OCI-LY3 (cell line): ENCODE measurements at regions not wholly inside any gene's neighbourhood (a gene's known extent, or its start where the extent isn't known, plus 50 kb on each side); places are given as distances from the start of the nearest gene placed in this dataset.

ENCODE experiments used
- H2AFZ ChIP-seq: fragments of 200-600, 300-600 bp; shearing (Covaris generic); 2 replicates; pipeline ENCODE4 v1.6.0; 2014; ENCODE audit warnings: antibody characterized with exemption, low read depth, low read length
- H3K27ac ChIP-seq: fragments of 200-600, 300-600 bp; sonication (generic); 2 replicates; pipeline ENCODE4 v1.5.1; 2014; ENCODE audit warnings: mild to moderate bottlenecking, low read length, moderate library complexity, mixed read lengths
- H3K27me3 ChIP-seq: fragments of 200-600, 300-600 bp; sonication (generic); 2 replicates; pipeline ENCODE4 v1.6.1; 2014; ENCODE audit warnings: low read depth, low read length, mixed read lengths
- H3K36me3 ChIP-seq: fragments of 200-600, 300-600 bp; sonication (generic); replicated peaks from 2 replicates; pipeline ENCODE3; 2014; ENCODE audit warnings: low read depth, low read length, mixed read lengths
- H3K4me1 ChIP-seq: fragments of 300-600, 200-600 bp; sonication (generic); 2 replicates; pipeline ENCODE4 v1.6.1; 2014; ENCODE audit warnings: low read length, mixed read lengths
- H3K4me2 ChIP-seq: fragments of 200-600, 300-600 bp; sonication (generic); 2 replicates; pipeline ENCODE4 v1.6.1; 2014; ENCODE audit warnings: low read length, mixed read lengths
- H3K4me3 ChIP-seq: fragments of 300-600, 200-600 bp; sonication (generic); 2 replicates; pipeline ENCODE4 v1.5.1; 2014; ENCODE audit warnings: antibody characterized with exemption, mild to moderate bottlenecking, low read length, moderate library complexity
- H3K79me2 ChIP-seq: fragments of 300-600, 200-600 bp; shearing (Covaris generic); 2 replicates; pipeline ENCODE4 v1.6.1; 2014; ENCODE audit warnings: mild to moderate bottlenecking, low read length, mixed read lengths
- H3K9ac ChIP-seq: fragments of 300-600, 200-600 bp; shearing (Covaris generic); 2 replicates; pipeline ENCODE4 v1.6.0; 2014; ENCODE audit warnings: mild to moderate bottlenecking, low read length, moderate library complexity
- H3K9me3 ChIP-seq: fragments of 200-600, 300-600 bp; shearing (Covaris generic); 2 replicates; pipeline ENCODE4 v1.6.1; 2014; ENCODE audit warnings: low read length, mixed read lengths; ENCODE audit not compliant: insufficient read depth
- H4K20me1 ChIP-seq: fragments of 200-600, 300-600 bp; sonication (generic); 2 replicates; pipeline ENCODE4 v1.6.1; 2016; ENCODE audit warnings: low read length, mixed read lengths; ENCODE audit not compliant: insufficient read depth
- CTCF ChIP-seq: fragments of 200-600, 300-600 bp; sonication (generic); IDR thresholded peaks from 2 replicates; pipeline ENCODE4 v1.5.1; 2014; ENCODE audit warnings: antibody characterized with exemption, low read length, low read depth
- EZH2phosphoT487 ChIP-seq: fragments of 200-600 bp; shearing (Covaris generic); IDR thresholded peaks from 2 replicates; pipeline ENCODE4 v1.6.1; 2018; ENCODE audit warnings: antibody characterized with exemption, mixed run types, low read depth

- Histone ChIP-seq H3K9ac (no peak overlapping the region), H3K4me3 (no peak overlapping the region), H3K27me3 (no peaks in the 10 kb centered on the region), H3K36me3 (no peaks in the 10 kb centered on the region), H4K20me1 (no peaks in the 10 kb centered on the region), H3K27ac (no peak overlapping the region), H3K9me3 (no peaks in the 10 kb centered on the region), H2AFZ (no peak overlapping the region), H3K4me2 (no peak overlapping the region), H3K79me2 (no peaks in the 10 kb centered on the region), H3K4me1 (peaks cover 11% of the 10 kb centered on the region)
- TF ChIP-seq CTCF = no peak
- TF ChIP-seq EZH2phosphoT487 = no peak
Observed at GRCh38 chr11:28459912-28460311, 351.7 kb downstream of the METTL15 start.

- Histone ChIP-seq H3K27ac (no peak overlapping the region), H3K9ac (no peak overlapping the region)
Observed at GRCh38 chr11:28457481-28458065, 349.4 kb downstream of the METTL15 start.

GRCh38 chr11:28448186-28448585 is 340.0 kb downstream of the METTL15 start:
- no peaks in the 10 kb centered on the region for H3K4me1 ChIP-seq
- TF ChIP-seq CTCF = no peak
- no peak for TF ChIP-seq EZH2phosphoT487
- H3K27ac ChIP-seq = no peak overlapping the region
- H4K20me1 ChIP-seq = no peaks in the 10 kb centered on the region
- no peak overlapping the region for H3K4me2 ChIP-seq
- H3K9me3 ChIP-seq = no peaks in the 10 kb centered on the region
- H2AFZ ChIP-seq = no peak overlapping the region
- H3K4me3 ChIP-seq = no peak overlapping the region
- no peaks in the 10 kb centered on the region for H3K79me2 ChIP-seq
- no peaks in the 10 kb centered on the region for H3K36me3 ChIP-seq
- H3K9ac ChIP-seq = no peak overlapping the region
- no peaks in the 10 kb centered on the region for H3K27me3 ChIP-seq

More at GRCh38 chr11:28457481-28458065, 349.4 kb downstream of the METTL15 start:
- TF ChIP-seq EZH2phosphoT487 = no peak
- no peak for TF ChIP-seq CTCF
- no peaks in the 10 kb centered on the region for H3K36me3 ChIP-seq
- H3K4me3 ChIP-seq = no peak overlapping the region
- H3K79me2 ChIP-seq = no peaks in the 10 kb centered on the region
- H3K27me3 ChIP-seq = no peaks in the 10 kb centered on the region
- no peak overlapping the region for H3K4me2 ChIP-seq
- no peaks in the 10 kb centered on the region for H3K9me3 ChIP-seq
- no peaks in the 10 kb centered on the region for H3K4me1 ChIP-seq
- no peak overlapping the region for H2AFZ ChIP-seq
- H4K20me1 ChIP-seq = no peaks in the 10 kb centered on the region

GRCh38 chr11:28447226-28447625 is 339.0 kb downstream of the METTL15 start:
- Histone ChIP-seq H3K9ac (no peak overlapping the region), H3K4me1 (no peaks in the 10 kb centered on the region), H3K79me2 (no peaks in the 10 kb centered on the region), H3K36me3 (no peaks in the 10 kb centered on the region), H2AFZ (no peak overlapping the region), H3K4me3 (no peak overlapping the region), H3K4me2 (no peak overlapping the region), H3K9me3 (no peaks in the 10 kb centered on the region), H3K27ac (no peak overlapping the region), H3K27me3 (no peaks in the 10 kb centered on the region), H4K20me1 (no peaks in the 10 kb centered on the region)
- TF ChIP-seq CTCF (no peak), EZH2phosphoT487 (no peak)
